Uterus (tissue), 3 donors: ENCODE measurements at regions not wholly inside any gene's neighbourhood (a gene's known extent, or its start where the extent isn't known, plus 50 kb on each side); places are given as distances from the start of the nearest gene placed in this dataset.

ENCODE experiments used
- DNase-seq, 2 donors: peaks; one replicate each; pipeline ENCODE4 v3.0.0-alpha.2; 2019 to 2020
- H3K27ac ChIP-seq, 2 donors: fragments of 200-600 bp; sonication (generic); 1 replicate in 1 of 2; 2 replicates in 1 of 2; pipeline ENCODE4 v1.5.1; 2016 to 2018
- H3K27me3 ChIP-seq, 2 donors: fragments of 200-600 bp; sonication (generic); one replicate each; pipeline ENCODE4 v1.5.1; 2018 to 2019; ENCODE audit warnings: control low read depth in 1 of 2
- H3K36me3 ChIP-seq, 2 donors: fragments of 200-600 bp; sonication (generic); one replicate each; pipeline ENCODE4 v1.5.1; 2019; ENCODE audit warnings: control low read depth in 1 of 2
- H3K4me1 ChIP-seq, 2 donors: fragments of 200-600 bp; sonication (generic); one replicate each; pipeline ENCODE4 v1.5.1; 2018 to 2019; ENCODE audit warnings: control low read depth in 1 of 2
- H3K4me3 ChIP-seq, 2 donors: fragments of 200-600 bp; sonication (generic); 1 replicate in 1 of 2; 2 replicates in 1 of 2; pipeline ENCODE4 v1.5.1; 2018 to 2019; ENCODE audit warnings: mild to moderate bottlenecking in 1 of 2
- H3K9me3 ChIP-seq, 2 donors: fragments of 200-600 bp; sonication (generic); one replicate each; pipeline ENCODE4 v1.5.1; 2019; ENCODE audit warnings: control low read depth in 1 of 2
- POLR2A ChIP-seq, 2 donors: fragments of 450-650 bp; IDR thresholded peaks; one replicate each; pipeline ENCODE4 v1.6.1; 2016; ENCODE audit warnings: antibody characterized with exemption in 2 of 2, mild to moderate bottlenecking in 1 of 2, moderate library complexity in 1 of 2
- intact Hi-C: fragments of 100-400 bp; cut with DNase I; formaldehyde crosslinking; loops from one replicate; pipeline ENCODE4 v1.15.1; 2023; ENCODE audit warnings: low total_unique reads
- TF ChIP-seq, protein P1 (sequence below), 4 experiments: fragments of 200-600 bp in 2 of 4; fragments of 450-650 bp in 2 of 4; sonication (generic) in 2 of 4; IDR thresholded peaks; one replicate each; pipeline ENCODE4 v1.5.1; 2016 to 2019; ENCODE audit warnings: antibody characterized with exemption in 4 of 4, mild to moderate bottlenecking in 2 of 4, moderate library complexity in 1 of 4
- donor health status: DM: yes; HTN: yes; CAD: no.

DNA sequence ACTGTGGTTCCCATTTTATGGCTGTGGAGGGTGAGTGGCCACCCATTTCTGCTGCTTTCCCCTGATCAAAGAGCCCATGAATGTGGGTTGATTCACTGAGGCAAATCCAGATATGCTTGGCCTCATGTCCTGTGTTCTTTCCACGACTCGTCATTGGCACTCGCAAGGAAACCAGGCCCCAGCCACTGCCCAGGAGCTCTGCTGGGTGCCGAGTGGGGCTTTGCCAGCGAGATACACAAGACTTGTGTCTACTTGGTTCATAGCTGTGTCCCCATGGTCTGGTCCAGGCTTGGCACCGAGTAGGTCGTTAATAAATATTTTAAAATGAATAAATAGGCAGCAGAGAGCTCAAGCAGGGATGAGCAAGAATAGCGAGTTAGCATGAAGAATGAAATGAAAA is 1291.5 kb downstream of the TBC1D22A start:
- no peak overlapping the region for H3K27ac ChIP-seq
- no peak overlapping the region for H3K4me3 ChIP-seq
- no peaks in the 10 kb centered on the region for H3K9me3 ChIP-seq
- intact Hi-C loops: no loop called here
- no peaks in the 10 kb centered on the region for H3K4me1 ChIP-seq
- H3K36me3 ChIP-seq: no peaks in the 10 kb centered on the region
- no peak for DNase-seq
- H3K27me3 ChIP-seq: no peaks in the 10 kb centered on the region
- TF ChIP-seq, protein P1, sequence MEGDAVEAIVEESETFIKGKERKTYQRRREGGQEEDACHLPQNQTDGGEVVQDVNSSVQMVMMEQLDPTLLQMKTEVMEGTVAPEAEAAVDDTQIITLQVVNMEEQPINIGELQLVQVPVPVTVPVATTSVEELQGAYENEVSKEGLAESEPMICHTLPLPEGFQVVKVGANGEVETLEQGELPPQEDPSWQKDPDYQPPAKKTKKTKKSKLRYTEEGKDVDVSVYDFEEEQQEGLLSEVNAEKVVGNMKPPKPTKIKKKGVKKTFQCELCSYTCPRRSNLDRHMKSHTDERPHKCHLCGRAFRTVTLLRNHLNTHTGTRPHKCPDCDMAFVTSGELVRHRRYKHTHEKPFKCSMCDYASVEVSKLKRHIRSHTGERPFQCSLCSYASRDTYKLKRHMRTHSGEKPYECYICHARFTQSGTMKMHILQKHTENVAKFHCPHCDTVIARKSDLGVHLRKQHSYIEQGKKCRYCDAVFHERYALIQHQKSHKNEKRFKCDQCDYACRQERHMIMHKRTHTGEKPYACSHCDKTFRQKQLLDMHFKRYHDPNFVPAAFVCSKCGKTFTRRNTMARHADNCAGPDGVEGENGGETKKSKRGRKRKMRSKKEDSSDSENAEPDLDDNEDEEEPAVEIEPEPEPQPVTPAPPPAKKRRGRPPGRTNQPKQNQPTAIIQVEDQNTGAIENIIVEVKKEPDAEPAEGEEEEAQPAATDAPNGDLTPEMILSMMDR (IDR thresholded peaks at IDR 0.05): no peak
- TF ChIP-seq POLR2A (IDR thresholded peaks at IDR 0.05): no peak

DNA sequence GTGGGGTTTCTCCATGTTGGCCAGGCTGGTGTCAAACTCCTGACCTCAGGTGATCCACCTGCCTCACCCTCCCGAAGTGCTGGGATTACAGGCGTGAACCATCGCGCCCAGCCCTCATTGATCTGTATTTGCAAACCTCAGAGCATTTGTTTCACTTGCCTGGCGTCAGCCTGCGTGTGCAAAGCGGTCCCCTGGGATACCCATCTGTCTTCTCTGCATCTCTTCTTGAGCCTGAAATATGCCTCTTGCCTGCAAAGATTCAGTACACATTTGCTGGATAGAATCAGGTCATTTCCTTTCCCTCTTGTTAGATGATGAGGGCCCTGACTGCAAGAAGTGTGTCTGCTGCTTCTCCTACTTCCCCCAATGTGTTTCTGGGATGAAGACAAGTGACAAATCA is 1291.0 kb downstream of the TBC1D22A start:
- Histone ChIP-seq H3K4me3 (no peak overlapping the region), H3K27me3 (no peaks in the 10 kb centered on the region), H3K4me1 (no peaks in the 10 kb centered on the region), H3K36me3 (no peaks in the 10 kb centered on the region), H3K9me3 (no peaks in the 10 kb centered on the region), H3K27ac (no peak overlapping the region)
- intact Hi-C loops: no loop called here
- DNase-seq: no peak
- TF ChIP-seq POLR2A (IDR thresholded peaks at IDR 0.05): no peak
- TF ChIP-seq, protein P1 (IDR thresholded peaks at IDR 0.05): no peak

DNA sequence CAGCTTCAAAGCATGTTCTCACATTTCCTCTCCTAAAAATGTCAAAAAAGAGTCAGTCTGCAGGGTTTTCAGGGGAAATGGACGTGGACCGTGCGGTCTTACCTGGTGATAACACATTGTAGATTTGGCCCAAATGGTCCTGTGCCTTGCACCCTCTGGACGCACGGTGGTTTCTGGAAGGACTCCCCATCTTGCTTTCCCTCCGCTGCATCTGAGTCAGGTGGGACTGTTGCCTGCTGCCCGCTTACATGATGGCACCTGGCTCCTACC is 1290.1 kb downstream of the TBC1D22A start:
- DNase-seq: no peak
- no peaks in the 10 kb centered on the region for H3K36me3 ChIP-seq
- no peak overlapping the region for H3K27ac ChIP-seq
- no peaks in the 10 kb centered on the region for H3K9me3 ChIP-seq
- no peaks in the 10 kb centered on the region for H3K4me1 ChIP-seq
- intact Hi-C loops: no loop called here
- no peak for TF ChIP-seq POLR2A (IDR thresholded peaks at IDR 0.05)
- TF ChIP-seq, protein P1 (IDR thresholded peaks at IDR 0.05): no peak
- H3K27me3 ChIP-seq: no peaks in the 10 kb centered on the region
- H3K4me3 ChIP-seq: no peak overlapping the region

DNA sequence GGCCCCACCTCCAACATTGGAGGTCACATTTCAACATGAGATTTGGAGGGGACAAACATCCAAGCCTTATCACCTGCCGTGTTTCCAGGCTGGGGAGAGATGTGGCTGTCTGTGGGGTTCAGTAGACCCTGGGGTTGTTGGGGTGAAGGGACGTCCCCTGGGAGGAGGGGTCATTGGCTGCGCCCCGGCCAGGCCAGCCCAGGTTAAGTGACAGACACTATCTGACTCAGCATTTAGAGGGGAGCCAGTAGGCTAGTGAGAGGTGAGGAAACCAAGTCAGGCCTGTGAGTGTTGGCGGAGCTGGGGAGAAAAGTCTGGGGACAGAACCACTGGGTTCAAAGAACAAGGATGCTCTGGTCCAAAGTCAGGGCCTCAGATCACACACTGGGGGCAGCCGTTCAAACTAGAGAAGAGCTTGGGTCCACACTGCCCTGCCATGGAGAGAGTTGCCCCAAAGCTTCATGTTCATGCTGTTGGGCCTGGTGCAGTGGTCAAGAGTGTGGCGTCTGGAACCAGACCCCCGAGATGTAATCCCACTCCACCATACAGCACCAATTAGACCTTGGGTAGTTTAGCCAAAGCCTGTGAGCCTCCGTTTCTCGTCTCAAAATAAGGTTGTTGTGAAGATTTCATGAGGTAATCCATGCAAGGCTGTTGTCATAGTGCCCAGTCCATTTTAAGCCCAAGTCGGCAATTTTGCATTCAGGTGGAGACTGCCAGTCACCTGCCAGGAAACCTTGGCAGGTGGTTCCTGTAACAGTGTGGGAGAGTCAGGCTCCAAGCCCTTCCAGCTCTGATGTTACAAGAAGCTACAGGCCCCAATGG is 1289.6 kb downstream of the TBC1D22A start:
- intact Hi-C loops: no loop called here
- Histone ChIP-seq H3K9me3 (no peaks in the 10 kb centered on the region), H3K36me3 (no peaks in the 10 kb centered on the region), H3K4me3 (no peak overlapping the region), H3K27ac (no peak overlapping the region), H3K4me1 (no peaks in the 10 kb centered on the region), H3K27me3 (no peaks in the 10 kb centered on the region)
- no peak for DNase-seq
- no peak for TF ChIP-seq POLR2A (IDR thresholded peaks at IDR 0.05)
- TF ChIP-seq, protein P1 (IDR thresholded peaks at IDR 0.05): no peak

DNA sequence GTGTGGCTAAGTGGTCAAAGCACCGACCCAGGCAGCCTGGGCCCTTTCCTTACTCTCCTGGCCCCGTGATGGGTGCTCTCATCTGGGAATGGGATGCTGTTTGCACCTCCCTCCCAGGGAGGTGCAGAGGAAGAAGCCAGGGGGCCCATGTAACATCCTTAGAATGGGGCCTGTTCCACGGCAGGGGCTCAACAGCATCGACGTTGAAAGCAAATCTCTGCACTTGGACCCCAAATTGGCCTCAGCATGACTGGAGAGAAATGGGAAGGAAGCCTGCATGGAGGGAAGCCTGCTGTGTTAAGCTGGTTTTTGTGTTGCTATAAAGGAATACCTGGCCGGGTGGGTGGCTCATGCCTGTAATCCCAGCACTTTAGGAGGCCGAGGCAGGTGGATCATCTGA is 1288.4 kb downstream of the TBC1D22A start:
- no peaks in the 10 kb centered on the region for H3K27me3 ChIP-seq
- no peaks in the 10 kb centered on the region for H3K9me3 ChIP-seq
- DNase-seq: no peak
- no peak overlapping the region for H3K4me3 ChIP-seq
- no peak overlapping the region for H3K27ac ChIP-seq
- intact Hi-C loops: no loop called here
- TF ChIP-seq, protein P1 (IDR thresholded peaks at IDR 0.05): no peak
- TF ChIP-seq POLR2A (IDR thresholded peaks at IDR 0.05): no peak
- H3K36me3 ChIP-seq: no peaks in the 10 kb centered on the region
- no peaks in the 10 kb centered on the region for H3K4me1 ChIP-seq
